Endodermal cell (in vitro differentiated cells): ENCODE measurements at regions not wholly inside any gene's neighbourhood (a gene's known extent, or its start where the extent isn't known, plus 50 kb on each side); places are given as distances from the start of the nearest gene placed in this dataset.

ENCODE experiments used
- DNase-seq: peaks from one replicate; pipeline ENCODE4 v3.0.0-alpha.2; 2017
- H3K27ac ChIP-seq: 2 replicates; pipeline ENCODE4 v1.5.1; 2013; ENCODE audit warnings: mild to moderate bottlenecking, low read depth, low read length, moderate library complexity
- H3K27me3 ChIP-seq: 2 replicates; pipeline ENCODE4 v1.6.1; 2013; ENCODE audit warnings: mild to moderate bottlenecking, low read length, moderate library complexity; ENCODE audit not compliant: insufficient read depth, control insufficient read depth, poor library complexity, severe bottlenecking
- H3K36me3 ChIP-seq: 2 replicates; pipeline ENCODE4 v1.7.0; 2013; ENCODE audit warnings: mild to moderate bottlenecking, low read length, moderate library complexity; ENCODE audit not compliant: control insufficient read depth, insufficient read depth
- H3K4me1 ChIP-seq: one replicate; pipeline ENCODE4 v1.7.0; 2013; ENCODE audit warnings: low read length; ENCODE audit not compliant: control insufficient read depth, insufficient read depth
- H3K4me3 ChIP-seq: 2 replicates; pipeline ENCODE4 v1.5.1; 2013; ENCODE audit warnings: mild to moderate bottlenecking, low read length, moderate library complexity
- H3K9ac ChIP-seq: 2 replicates; pipeline ENCODE4 v1.6.1; 2013; ENCODE audit warnings: mild to moderate bottlenecking, low read length, moderate library complexity; ENCODE audit not compliant: poor library complexity, severe bottlenecking; ENCODE audit errors: extremely low read depth
- H3K9me3 ChIP-seq: 2 replicates; pipeline ENCODE4 v1.6.1; 2013; ENCODE audit warnings: mild to moderate bottlenecking, low read length, moderate library complexity; ENCODE audit not compliant: control insufficient read depth
- H3K27ac Mint-ChIP-seq: 2 replicates; pipeline ENCODE4 v1.8.0; 2020; ENCODE audit warnings: mixed read lengths
- H3K27me3 Mint-ChIP-seq: 2 replicates; pipeline ENCODE4 v1.8.0; 2021; ENCODE audit warnings: mild to moderate bottlenecking, mixed read lengths; ENCODE audit not compliant: insufficient read depth
- H3K36me3 Mint-ChIP-seq: 2 replicates; pipeline ENCODE4 v1.8.0; 2020; ENCODE audit warnings: low read depth, mixed read lengths
- H3K4me1 Mint-ChIP-seq: 2 replicates; pipeline ENCODE4 v1.8.0; 2020; ENCODE audit warnings: mixed read lengths
- H3K4me3 Mint-ChIP-seq: 2 replicates; pipeline ENCODE4 v1.8.0; 2020; ENCODE audit warnings: mild to moderate bottlenecking, moderate library complexity, mixed read lengths
- H3K9me3 Mint-ChIP-seq: 2 replicates; pipeline ENCODE4 v1.8.0; 2020; ENCODE audit warnings: mild to moderate bottlenecking, mixed read lengths
- CTCF ChIP-seq: fragments of 200-600 bp; sonication (generic); conservative IDR thresholded peaks from 2 replicates; pipeline ENCODE4 v1.5.0; 2021; ENCODE audit warnings: antibody characterized with exemption, mild to moderate bottlenecking
- WGBS, 2 experiments: methylation state at CpG; one replicate each; pipeline versions ENCODE4 v1.1.5 to v1.1.7; 2013; ENCODE audit warnings: missing lambda C conversion rate in 2 of 2, mixed read lengths in 1 of 2; ENCODE audit not compliant: insufficient coverage in 1 of 2, insufficient read length in 1 of 2; 5-methylcytosine and 5-hydroxymethylcytosine counted together

DNA sequence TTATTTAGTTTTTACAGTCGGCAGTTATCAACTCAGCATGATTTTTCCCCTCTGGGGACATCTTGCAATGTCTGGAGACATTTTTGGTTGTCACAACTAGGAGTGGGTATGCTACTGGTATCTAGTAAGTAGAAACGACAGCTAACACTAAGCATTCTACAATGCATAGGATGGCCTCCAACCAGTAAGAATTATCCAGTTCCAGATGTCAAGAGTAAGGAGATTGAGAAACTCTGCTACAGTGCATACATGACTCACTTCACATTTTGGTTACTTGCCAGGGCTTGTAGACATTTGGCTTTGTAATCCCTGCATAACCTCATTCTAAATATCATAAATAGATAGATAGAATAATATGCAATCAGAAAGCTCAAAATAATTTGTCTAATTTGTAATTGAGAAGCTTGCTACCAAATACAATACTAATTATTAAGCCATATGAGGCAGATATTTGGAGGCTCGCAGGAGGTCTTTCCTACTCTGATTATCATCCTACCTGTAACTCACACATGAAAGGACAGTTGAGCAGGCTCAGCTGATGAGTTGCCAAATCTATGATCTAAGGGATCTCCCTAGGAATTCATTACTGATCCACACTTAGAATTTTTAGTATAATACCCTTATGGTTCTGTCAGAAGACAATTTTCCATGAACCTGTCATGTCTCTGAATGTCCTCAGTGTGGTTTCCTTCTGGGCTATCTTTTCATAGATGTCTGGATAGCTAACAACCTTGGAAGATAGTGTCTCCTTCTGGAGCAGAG lies 346.9 kb upstream of the TLE4 start:
- WGBS, 2 experiments: 91 to 100% methylated on average over 1 to 3 of the region's 3 CpGs
- no peak for TF ChIP-seq CTCF
- H3K27ac ChIP-seq: no peak overlapping the region
- H3K9ac ChIP-seq: no peak overlapping the region
- H3K4me3 ChIP-seq: no peak overlapping the region
- no peaks in the 10 kb centered on the region for H3K27me3 Mint-ChIP-seq
- no peaks in the 10 kb centered on the region for H3K36me3 ChIP-seq
- no peaks in the 10 kb centered on the region for H3K4me1 Mint-ChIP-seq
- H3K27me3 ChIP-seq: no peaks in the 10 kb centered on the region
- no peak overlapping the region for H3K27ac Mint-ChIP-seq
- H3K4me1 ChIP-seq: peaks cover 7% of the 10 kb centered on the region
- no peaks in the 10 kb centered on the region for H3K36me3 Mint-ChIP-seq
- H3K4me3 Mint-ChIP-seq: no peak overlapping the region
- H3K9me3 ChIP-seq: peaks cover 9% of the 10 kb centered on the region
- no peak for DNase-seq
- peaks cover 7% of the 10 kb centered on the region for H3K9me3 Mint-ChIP-seq

- 84 to 100% methylated on average over 1 to 2 of the region's 2 CpGs for WGBS, 2 experiments
- DNase-seq: peak; percentile 83
- no peaks in the 10 kb centered on the region for H3K36me3 Mint-ChIP-seq
Measured at GRCh38 chr9:79233542-79233941, 338.2 kb upstream of the TLE4 start.

DNA sequence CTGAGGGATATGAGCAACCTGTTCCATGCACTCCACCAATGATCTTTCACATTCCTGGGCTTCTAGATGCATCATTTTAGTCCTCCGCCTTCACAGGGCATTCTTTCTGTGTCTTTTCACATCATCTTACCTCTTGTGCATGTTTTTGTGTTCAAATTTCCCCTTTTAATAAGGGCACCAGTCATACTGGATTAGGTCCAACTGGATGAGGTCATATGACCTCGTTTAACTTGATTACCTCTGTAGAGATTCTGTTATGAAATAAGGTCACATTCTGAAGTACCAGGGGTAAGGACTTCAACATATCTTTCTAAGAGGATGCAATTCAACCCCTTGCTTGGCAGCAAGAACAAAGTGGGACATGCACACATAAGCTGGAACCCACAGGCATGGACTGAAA lies 335.3 kb upstream of the TLE4 start:
- 89 to 100% methylated on average over 2 of the region's 2 CpGs for WGBS, 2 experiments
- Mint-ChIP-seq H3K4me1 (peaks cover 9% of the 10 kb centered on the region), H3K27ac (no peak overlapping the region), H3K4me3 (no peak overlapping the region), H3K9me3 (no peaks in the 10 kb centered on the region), H3K36me3 (no peaks in the 10 kb centered on the region), H3K27me3 (no peaks in the 10 kb centered on the region)
- no peaks in the 10 kb centered on the region for H3K9me3 ChIP-seq
- H3K4me1 ChIP-seq: no peaks in the 10 kb centered on the region
- H3K27me3 ChIP-seq: no peaks in the 10 kb centered on the region
- no peaks in the 10 kb centered on the region for H3K36me3 ChIP-seq
- DNase-seq: no peak
- H3K9ac ChIP-seq: no peak overlapping the region
- no peak overlapping the region for H3K27ac ChIP-seq
- no peak for TF ChIP-seq CTCF
- no peak overlapping the region for H3K4me3 ChIP-seq

More at GRCh38 chr9:79233542-79233941, 338.2 kb upstream of the TLE4 start:
- Histone ChIP-seq H3K4me1 (no peaks in the 10 kb centered on the region), H3K36me3 (no peaks in the 10 kb centered on the region), H3K9ac (no peak overlapping the region), H3K27ac (no peak overlapping the region), H3K9me3 (no peaks in the 10 kb centered on the region), H3K4me3 (no peak overlapping the region), H3K27me3 (no peaks in the 10 kb centered on the region)
- Mint-ChIP-seq H3K27ac (no peak overlapping the region), H3K4me1 (peaks cover 2% of the 10 kb centered on the region), H3K9me3 (no peaks in the 10 kb centered on the region), H3K27me3 (no peaks in the 10 kb centered on the region), H3K4me3 (no peak overlapping the region)
- TF ChIP-seq CTCF: peak; percentile 76
